GM23338 (cell line): ENCODE measurements at regions not wholly inside any gene's neighbourhood (a gene's known extent, or its start where the extent isn't known, plus 50 kb on each side); places are given as distances from the start of the nearest gene placed in this dataset.

ENCODE experiments used
- ATAC-seq: fragments of 200-7000 bp; cut with Tn5 transposase; 3 replicates; pipeline ENCODE4 v1.9.1; 2020
- DNase-seq: peaks from one replicate; pipeline ENCODE4 v3.0.0-alpha.2; 2015; ENCODE audit warnings: low spot score
- H2AFZ ChIP-seq: fragments of 200-600 bp; sonication (generic); 2 replicates; pipeline ENCODE4 v1.8.0; 2016; ENCODE audit warnings: antibody characterized with exemption, mild to moderate bottlenecking, moderate library complexity
- H3F3A ChIP-seq: fragments of 200-600 bp; sonication (generic); replicated peaks from 2 replicates; pipeline ENCODE4 v1.8.0; 2017; ENCODE audit warnings: antibody characterized with exemption, mixed run types, low read depth
- H3K27ac ChIP-seq: fragments of 200-600 bp; sonication (generic); 2 replicates; pipeline ENCODE4 v1.6.1; 2016; ENCODE audit warnings: low read depth
- H3K27me3 ChIP-seq: fragments of 200-600 bp; sonication (generic); 2 replicates; pipeline ENCODE4 v1.8.0; 2016; ENCODE audit warnings: mild to moderate bottlenecking, mixed run types, moderate library complexity; ENCODE audit not compliant: insufficient read depth
- H3K36me3 ChIP-seq: fragments of 200-600 bp; sonication (generic); 2 replicates; pipeline ENCODE4 v1.8.0; 2016; ENCODE audit warnings: mild to moderate bottlenecking; ENCODE audit not compliant: insufficient read depth
- H3K4me1 ChIP-seq: fragments of 200-600 bp; sonication (generic); 2 replicates; pipeline ENCODE4 v1.8.0; 2016; ENCODE audit warnings: mild to moderate bottlenecking, moderate library complexity; ENCODE audit not compliant: insufficient read depth
- H3K4me2 ChIP-seq: fragments of 200-600 bp; sonication (generic); 2 replicates; pipeline ENCODE4 v1.7.1; 2017; ENCODE audit warnings: mixed run types
- H3K4me3 ChIP-seq: fragments of 200-600 bp; sonication (generic); 2 replicates; pipeline ENCODE4 v1.6.1; 2016; ENCODE audit warnings: mixed run types
- H3K79me2 ChIP-seq: fragments of 200-600 bp; sonication (generic); replicated peaks from 2 replicates; pipeline ENCODE4 v1.8.0; 2017; ENCODE audit warnings: mild to moderate bottlenecking; ENCODE audit not compliant: insufficient read depth
- H3K9me2 ChIP-seq: fragments of 200-600 bp; sonication (generic); 2 replicates; pipeline ENCODE4 v1.8.0; 2017; ENCODE audit not compliant: insufficient read depth
- H4K20me1 ChIP-seq: fragments of 200-600 bp; sonication (generic); replicated peaks from 2 replicates; pipeline ENCODE4 v1.8.0; 2017; ENCODE audit warnings: mild to moderate bottlenecking; ENCODE audit not compliant: insufficient read depth
- H3K27ac Mint-ChIP-seq: 2 replicates; pipeline ENCODE4 v1.8.0; 2020; ENCODE audit warnings: inconsistent platforms, mild to moderate bottlenecking, moderate library complexity, mixed read lengths
- H3K27me3 Mint-ChIP-seq: 3 replicates; pipeline ENCODE4 v1.8.0; 2022; ENCODE audit warnings: low read depth, mild to moderate bottlenecking, moderate library complexity, mixed read lengths, inconsistent platforms; ENCODE audit not compliant: insufficient read depth, poor library complexity
- H3K36me3 Mint-ChIP-seq: 3 replicates; pipeline ENCODE4 v1.8.0; 2021; ENCODE audit warnings: low read depth, mild to moderate bottlenecking, inconsistent platforms, moderate library complexity, mixed read lengths
- H3K4me1 Mint-ChIP-seq: 3 replicates; pipeline ENCODE4 v1.8.0; 2020; ENCODE audit warnings: mild to moderate bottlenecking, inconsistent platforms, mixed read lengths
- H3K4me3 Mint-ChIP-seq: 3 replicates; pipeline ENCODE4 v1.8.0; 2021; ENCODE audit warnings: moderate library complexity, mild to moderate bottlenecking, inconsistent platforms, mixed read lengths
- H3K9me3 Mint-ChIP-seq: 3 replicates; pipeline ENCODE4 v1.8.0; 2020; ENCODE audit warnings: moderate library complexity, mild to moderate bottlenecking, inconsistent platforms, mixed read lengths
- CTCF ChIP-seq, 2 experiments: fragments of 200-600 bp in 1 of 2; sonication (generic) in 1 of 2; conservative IDR thresholded peaks; 2 replicates each; pipeline versions ENCODE4 v1.5.1 to v1.6.1; 2016 to 2017; ENCODE audit warnings: antibody characterized with exemption in 2 of 2, low read depth in 2 of 2, mild to moderate bottlenecking in 2 of 2, moderate library complexity in 1 of 2
- EZH2 ChIP-seq: fragments of 200-600 bp; sonication (generic); IDR thresholded peaks from one replicate; pipeline ENCODE4 v1.8.0; 2017; ENCODE audit warnings: antibody characterized with exemption, mild to moderate bottlenecking, low read depth; ENCODE audit not compliant: unreplicated experiment
- EZH2phosphoT487 ChIP-seq: fragments of 200-600 bp; sonication (generic); IDR thresholded peaks from one replicate; pipeline ENCODE4 v1.8.1; 2018; ENCODE audit warnings: antibody characterized with exemption; ENCODE audit not compliant: unreplicated experiment
- JUNB ChIP-seq: IDR thresholded peaks from one replicate; pipeline ENCODE4 v1.6.1; 2016; ENCODE audit warnings: antibody characterized with exemption; ENCODE audit not compliant: unreplicated experiment
- NANOG ChIP-seq: IDR thresholded peaks from 2 replicates; pipeline ENCODE4 v1.6.1; 2016; ENCODE audit warnings: antibody characterized with exemption, borderline replicate concordance
- POLR2AphosphoS5 ChIP-seq: IDR thresholded peaks from 2 replicates; pipeline ENCODE4 v1.6.1; 2016; ENCODE audit warnings: antibody characterized with exemption, low read depth
- REST ChIP-seq: IDR thresholded peaks from one replicate; pipeline ENCODE4 v1.6.1; 2018; ENCODE audit warnings: antibody characterized with exemption; ENCODE audit not compliant: unreplicated experiment
- STAT1 ChIP-seq: IDR thresholded peaks from one replicate; pipeline ENCODE4 v1.6.1; 2016; ENCODE audit warnings: antibody characterized with exemption; ENCODE audit not compliant: unreplicated experiment
- ZNF114 ChIP-seq: fragments of 250-450 bp; sonication (Bioruptor Pico); IDR thresholded peaks from 2 replicates; pipeline ENCODE4 v1.5.0; 2020; ENCODE audit warnings: mild to moderate bottlenecking, moderate library complexity
- TF ChIP-seq, protein P1 (sequence below): fragments of 250-450 bp; sonication (Bioruptor Pico); IDR thresholded peaks from 2 replicates; pipeline ENCODE4 v1.5.0; 2020; ENCODE audit warnings: mild to moderate bottlenecking, moderate library complexity

GRCh38 chr2:65979446-65979845 lies 455.5 kb upstream of the MEIS1 start:
- Mint-ChIP-seq H3K9me3 (peaks cover 3% of the 10 kb centered on the region; the same call in 1 of the 3 replicates), H3K27ac (no peak overlapping the region), H3K4me3 (no peak overlapping the region), H3K4me1 (no peaks in the 10 kb centered on the region), H3K27me3 (no peaks in the 10 kb centered on the region), H3K36me3 (peaks cover 2% of the 10 kb centered on the region; the same call in 1 of the 3 replicates)
- Histone ChIP-seq H3F3A (no peaks in the 10 kb centered on the region), H3K36me3 (no peaks in the 10 kb centered on the region), H3K4me1 (no peaks in the 10 kb centered on the region), H3K4me2 (no peak overlapping the region), H4K20me1 (no peaks in the 10 kb centered on the region), H2AFZ (no peak overlapping the region), H3K9me2 (peaks cover 4% of the 10 kb centered on the region; the same call in 1 of the 2 replicates), H3K27me3 (no peaks in the 10 kb centered on the region), H3K4me3 (no peak overlapping the region), H3K27ac (no peak overlapping the region), H3K79me2 (no peaks in the 10 kb centered on the region)
- ATAC-seq, result no peak
- no peak for TF ChIP-seq EZH2phosphoT487
- no peak for TF ChIP-seq REST
- no peak for TF ChIP-seq ZNF114 (CRISPR knock-in tag)
- no peak for TF ChIP-seq JUNB
- TF ChIP-seq EZH2, result no peak
- TF ChIP-seq NANOG, result no peak
- TF ChIP-seq STAT1, result no peak
- TF ChIP-seq CTCF (conservative IDR thresholded peaks at IDR 0.05; ENCODE audit: low read depth in 2 of 2), result no peak
- TF ChIP-seq, protein P1, sequence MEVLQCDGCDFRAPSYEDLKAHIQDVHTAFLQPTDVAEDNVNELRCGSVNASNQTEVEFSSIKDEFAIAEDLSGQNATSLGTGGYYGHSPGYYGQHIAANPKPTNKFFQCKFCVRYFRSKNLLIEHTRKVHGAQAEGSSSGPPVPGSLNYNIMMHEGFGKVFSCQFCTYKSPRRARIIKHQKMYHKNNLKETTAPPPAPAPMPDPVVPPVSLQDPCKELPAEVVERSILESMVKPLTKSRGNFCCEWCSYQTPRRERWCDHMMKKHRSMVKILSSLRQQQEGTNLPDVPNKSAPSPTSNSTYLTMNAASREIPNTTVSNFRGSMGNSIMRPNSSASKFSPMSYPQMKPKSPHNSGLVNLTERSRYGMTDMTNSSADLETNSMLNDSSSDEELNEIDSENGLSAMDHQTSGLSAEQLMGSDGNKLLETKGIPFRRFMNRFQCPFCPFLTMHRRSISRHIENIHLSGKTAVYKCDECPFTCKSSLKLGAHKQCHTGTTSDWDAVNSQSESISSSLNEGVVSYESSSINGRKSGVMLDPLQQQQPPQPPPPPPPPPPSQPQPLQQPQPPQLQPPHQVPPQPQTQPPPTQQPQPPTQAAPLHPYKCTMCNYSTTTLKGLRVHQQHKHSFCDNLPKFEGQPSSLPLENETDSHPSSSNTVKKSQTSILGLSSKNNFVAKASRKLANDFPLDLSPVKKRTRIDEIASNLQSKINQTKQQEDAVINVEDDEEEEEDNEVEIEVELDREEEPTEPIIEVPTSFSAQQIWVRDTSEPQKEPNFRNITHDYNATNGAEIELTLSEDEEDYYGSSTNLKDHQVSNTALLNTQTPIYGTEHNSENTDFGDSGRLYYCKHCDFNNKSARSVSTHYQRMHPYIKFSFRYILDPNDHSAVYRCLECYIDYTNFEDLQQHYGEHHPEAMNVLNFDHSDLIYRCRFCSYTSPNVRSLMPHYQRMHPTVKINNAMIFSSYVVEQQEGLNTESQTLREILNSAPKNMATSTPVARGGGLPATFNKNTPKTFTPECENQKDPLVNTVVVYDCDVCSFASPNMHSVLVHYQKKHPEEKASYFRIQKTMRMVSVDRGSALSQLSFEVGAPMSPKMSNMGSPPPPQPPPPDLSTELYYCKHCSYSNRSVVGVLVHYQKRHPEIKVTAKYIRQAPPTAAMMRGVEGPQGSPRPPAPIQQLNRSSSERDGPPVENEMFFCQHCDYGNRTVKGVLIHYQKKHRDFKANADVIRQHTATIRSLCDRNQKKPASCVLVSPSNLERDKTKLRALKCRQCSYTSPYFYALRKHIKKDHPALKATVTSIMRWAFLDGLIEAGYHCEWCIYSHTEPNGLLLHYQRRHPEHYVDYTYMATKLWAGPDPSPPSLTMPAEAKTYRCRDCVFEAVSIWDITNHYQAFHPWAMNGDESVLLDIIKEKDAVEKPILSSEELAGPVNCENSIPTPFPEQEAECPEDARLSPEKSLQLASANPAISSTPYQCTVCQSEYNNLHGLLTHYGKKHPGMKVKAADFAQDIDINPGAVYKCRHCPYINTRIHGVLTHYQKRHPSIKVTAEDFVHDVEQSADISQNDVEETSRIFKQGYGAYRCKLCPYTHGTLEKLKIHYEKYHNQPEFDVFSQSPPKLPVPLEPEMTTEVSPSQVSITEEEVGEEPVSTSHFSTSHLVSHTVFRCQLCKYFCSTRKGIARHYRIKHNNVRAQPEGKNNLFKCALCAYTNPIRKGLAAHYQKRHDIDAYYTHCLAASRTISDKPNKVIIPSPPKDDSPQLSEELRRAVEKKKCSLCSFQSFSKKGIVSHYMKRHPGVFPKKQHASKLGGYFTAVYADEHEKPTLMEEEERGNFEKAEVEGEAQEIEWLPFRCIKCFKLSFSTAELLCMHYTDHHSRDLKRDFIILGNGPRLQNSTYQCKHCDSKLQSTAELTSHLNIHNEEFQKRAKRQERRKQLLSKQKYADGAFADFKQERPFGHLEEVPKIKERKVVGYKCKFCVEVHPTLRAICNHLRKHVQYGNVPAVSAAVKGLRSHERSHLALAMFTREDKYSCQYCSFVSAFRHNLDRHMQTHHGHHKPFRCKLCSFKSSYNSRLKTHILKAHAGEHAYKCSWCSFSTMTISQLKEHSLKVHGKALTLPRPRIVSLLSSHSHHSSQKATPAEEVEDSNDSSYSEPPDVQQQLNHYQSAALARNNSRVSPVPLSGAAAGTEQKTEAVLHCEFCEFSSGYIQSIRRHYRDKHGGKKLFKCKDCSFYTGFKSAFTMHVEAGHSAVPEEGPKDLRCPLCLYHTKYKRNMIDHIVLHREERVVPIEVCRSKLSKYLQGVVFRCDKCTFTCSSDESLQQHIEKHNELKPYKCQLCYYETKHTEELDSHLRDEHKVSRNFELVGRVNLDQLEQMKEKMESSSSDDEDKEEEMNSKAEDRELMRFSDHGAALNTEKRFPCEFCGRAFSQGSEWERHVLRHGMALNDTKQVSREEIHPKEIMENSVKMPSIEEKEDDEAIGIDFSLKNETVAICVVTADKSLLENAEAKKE (CRISPR knock-in tag), result no peak
- TF ChIP-seq POLR2AphosphoS5, result no peak
- no peak for DNase-seq
